Esophagus (tissue), 2 donors: ENCODE measurements at regions not wholly inside any gene's neighbourhood (a gene's known extent, or its start where the extent isn't known, plus 50 kb on each side); places are given as distances from the start of the nearest gene placed in this dataset.

Experiments used
- H3K27ac ChIP-seq, 2 donors: one replicate each; pipeline ENCODE4 v1.5.1; 2013; ENCODE audit warnings: low read depth in 2 of 2, mild to moderate bottlenecking in 2 of 2, inconsistent platforms in 1 of 2, low read length in 1 of 2, moderate library complexity in 1 of 2
- H3K27me3 ChIP-seq, 2 donors: one replicate each; pipeline ENCODE4 v1.6.1; 2013; ENCODE audit warnings: low read length in 2 of 2, control low read depth in 1 of 2, mild to moderate bottlenecking in 1 of 2; ENCODE audit not compliant: insufficient read depth in 2 of 2, control insufficient read depth in 1 of 2
- H3K36me3 ChIP-seq, 2 donors: one replicate each; pipeline ENCODE4 v1.6.1; 2013; ENCODE audit warnings: low read length in 1 of 2; ENCODE audit not compliant: control insufficient read depth in 2 of 2, insufficient read depth in 2 of 2
- H3K4me1 ChIP-seq, 2 donors: one replicate each; pipeline ENCODE4 v1.6.1; 2013; ENCODE audit warnings: low read length in 1 of 2; ENCODE audit not compliant: control insufficient read depth in 2 of 2, insufficient read depth in 2 of 2
- H3K4me3 ChIP-seq, 2 donors: one replicate each; pipeline ENCODE4 v1.5.1; 2013; ENCODE audit warnings: low read length in 2 of 2, mild to moderate bottlenecking in 2 of 2, low read depth in 1 of 2, moderate library complexity in 1 of 2
- H3K9me3 ChIP-seq, 2 donors: one replicate each; pipeline ENCODE4 v1.6.1; 2013; ENCODE audit warnings: mild to moderate bottlenecking in 2 of 2, low read depth in 1 of 2, low read length in 1 of 2, moderate library complexity in 1 of 2; ENCODE audit not compliant: control insufficient read depth in 2 of 2, insufficient read depth in 1 of 2
- WGBS, 2 donors: extraction: QIAGEN DNeasy Blood & Tissue Kit; methylation state at CpG; one replicate each; pipeline ENCODE4 v1.1.7; 2013; 5-methylcytosine and 5-hydroxymethylcytosine counted together
- donor health status: healthy with polysubstance abuse.
- donor health status: Bipolar disorder and iron deficiency.

DNA sequence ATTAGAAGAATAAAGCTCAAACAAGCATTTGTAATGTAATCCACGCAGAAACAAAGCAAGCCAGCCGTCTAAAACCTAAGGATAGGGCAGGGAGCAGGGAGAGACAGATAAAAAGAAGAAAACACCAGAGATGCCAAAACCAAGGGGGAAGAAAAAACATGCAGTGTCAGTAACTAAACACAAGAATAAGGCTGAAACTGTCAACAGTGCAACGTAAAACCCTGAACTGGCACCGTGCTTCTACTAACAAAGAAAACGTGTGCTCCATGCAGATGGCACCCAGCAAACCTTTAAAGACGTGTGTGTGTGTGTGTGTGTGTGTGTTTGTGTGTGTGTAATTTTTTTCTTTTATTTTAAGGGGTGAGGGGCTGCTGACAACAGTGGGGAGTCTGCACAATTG is 88.4 kb upstream of the TAB2 start:
- H3K27ac ChIP-seq = no peak overlapping the region
- 75 to 81% methylated on average over 6 of the region's 6 CpGs for WGBS, 2 donors
- no peaks in the 10 kb centered on the region for H3K36me3 ChIP-seq

DNA sequence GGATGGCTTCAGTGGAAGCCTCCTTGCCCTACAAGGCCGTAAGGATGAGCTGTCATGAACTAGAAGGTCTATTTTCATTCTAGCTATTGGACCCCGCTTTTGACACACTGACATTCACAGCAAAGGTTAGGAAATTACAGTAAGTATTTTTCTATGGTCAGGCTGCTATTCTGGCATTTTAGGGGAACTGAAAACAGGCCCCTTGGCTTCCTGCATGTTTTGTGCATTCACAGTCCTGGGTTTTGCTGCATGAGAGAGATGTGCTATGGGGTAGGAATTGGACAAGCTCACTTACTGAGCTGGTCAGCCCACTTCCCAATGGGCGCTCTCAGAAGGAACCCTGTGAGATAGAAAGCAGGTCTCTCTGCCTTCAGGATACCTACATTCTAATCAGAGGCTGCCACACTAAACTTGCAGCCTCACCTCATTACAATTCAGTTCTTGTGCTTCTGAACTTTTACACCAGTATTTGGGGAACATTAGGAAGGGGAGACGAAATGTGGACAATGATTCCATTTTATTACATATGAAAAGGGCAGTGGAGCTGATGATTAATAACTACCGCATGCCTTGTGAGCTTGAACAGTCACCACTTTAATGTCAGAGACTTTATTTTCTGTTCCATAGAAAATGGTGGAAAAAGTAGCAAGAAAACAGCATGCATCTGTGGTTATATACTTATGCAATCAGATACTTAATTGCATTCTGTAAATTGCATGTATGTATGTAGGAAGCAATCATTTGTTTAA is 86.6 kb upstream of the TAB2 start:
- no peak overlapping the region for H3K27ac ChIP-seq
- no peak overlapping the region for H3K4me3 ChIP-seq
- no peaks in the 10 kb centered on the region for H3K9me3 ChIP-seq
- WGBS, 2 donors = 86 to 90% methylated on average over 5 of the region's 5 CpGs
- H3K4me1 ChIP-seq = peaks cover 2 to 7% of the 10 kb centered on the region in 2 donors
- H3K27me3 ChIP-seq = no peaks in the 10 kb centered on the region
- H3K36me3 ChIP-seq = no peaks in the 10 kb centered on the region

More for the DNA sequence above, 88.4 kb upstream of the TAB2 start:
- H3K27me3 ChIP-seq = no peaks in the 10 kb centered on the region
- no peak overlapping the region for H3K4me3 ChIP-seq
- H3K4me1 ChIP-seq = peaks cover 0 to 4% of the 10 kb centered on the region in 2 donors
- no peaks in the 10 kb centered on the region for H3K9me3 ChIP-seq

DNA sequence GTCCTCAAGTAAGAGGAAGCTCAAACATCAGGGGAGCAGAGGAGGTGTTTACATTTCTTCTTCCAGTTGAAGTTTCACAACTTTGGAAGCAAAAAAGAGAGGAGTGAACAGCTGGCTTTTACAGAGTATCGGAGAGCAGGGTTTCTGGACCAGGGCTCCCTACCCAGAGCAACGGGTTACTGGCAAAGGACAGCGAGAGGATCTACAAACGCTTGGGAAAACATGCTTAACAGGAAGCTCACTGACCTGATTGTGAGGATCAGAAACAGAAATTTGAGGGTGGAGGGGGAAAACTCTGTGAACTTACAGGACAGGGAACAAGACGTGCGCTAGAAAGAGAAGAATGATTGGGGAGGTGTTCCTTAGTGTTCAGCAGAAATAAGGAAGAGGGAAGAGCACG is 85.7 kb upstream of the TAB2 start:
- Histone ChIP-seq H3K27ac (peak overlapping the region in 1 of 2 donors; percentile 1), H3K36me3 (no peaks in the 10 kb centered on the region), H3K4me3 (no peak overlapping the region), H3K27me3 (no peaks in the 10 kb centered on the region), H3K9me3 (no peaks in the 10 kb centered on the region), H3K4me1 (peaks cover 2 to 7% of the 10 kb centered on the region in 2 donors)
- WGBS, 2 donors = 67 to 75% methylated on average over 7 of the region's 7 CpGs

DNA sequence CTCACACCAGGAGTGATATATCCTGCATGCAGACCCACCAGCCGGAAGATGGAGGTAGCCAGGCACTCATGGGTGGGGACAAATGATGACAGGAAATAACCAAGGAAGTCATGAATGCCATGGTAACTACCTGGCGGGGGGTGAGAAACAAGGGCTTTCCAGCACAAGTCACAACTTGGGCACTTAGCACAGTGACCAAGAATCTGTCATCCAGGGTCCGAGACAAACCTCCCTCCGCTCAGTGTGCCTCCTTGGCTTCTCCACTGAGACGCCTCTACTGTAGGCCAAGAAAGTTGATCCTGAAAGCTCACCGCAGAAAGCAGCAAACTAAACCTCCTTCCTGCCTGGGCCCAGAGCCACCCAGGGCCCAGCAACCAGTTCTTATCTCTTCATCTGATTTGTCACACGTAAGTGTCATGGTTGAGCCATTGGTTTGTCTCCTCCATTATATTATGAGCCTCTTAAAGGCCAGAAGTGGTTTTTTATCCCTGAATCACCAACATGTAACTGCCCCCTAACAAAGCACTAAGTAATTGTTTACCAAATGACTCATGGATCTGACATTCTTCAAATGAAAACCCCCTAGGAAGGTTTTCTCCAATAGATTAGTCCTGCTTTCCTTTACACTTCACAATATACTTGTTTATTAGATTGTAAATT is 84.3 kb upstream of the TAB2 start:
- Histone ChIP-seq H3K4me1 (peaks cover 2 to 7% of the 10 kb centered on the region in 2 donors), H3K36me3 (no peaks in the 10 kb centered on the region), H3K4me3 (no peak overlapping the region), H3K27me3 (no peaks in the 10 kb centered on the region), H3K9me3 (no peaks in the 10 kb centered on the region), H3K27ac (no peak overlapping the region)
- 84 to 85% methylated on average over 7 of the region's 7 CpGs for WGBS, 2 donors

DNA sequence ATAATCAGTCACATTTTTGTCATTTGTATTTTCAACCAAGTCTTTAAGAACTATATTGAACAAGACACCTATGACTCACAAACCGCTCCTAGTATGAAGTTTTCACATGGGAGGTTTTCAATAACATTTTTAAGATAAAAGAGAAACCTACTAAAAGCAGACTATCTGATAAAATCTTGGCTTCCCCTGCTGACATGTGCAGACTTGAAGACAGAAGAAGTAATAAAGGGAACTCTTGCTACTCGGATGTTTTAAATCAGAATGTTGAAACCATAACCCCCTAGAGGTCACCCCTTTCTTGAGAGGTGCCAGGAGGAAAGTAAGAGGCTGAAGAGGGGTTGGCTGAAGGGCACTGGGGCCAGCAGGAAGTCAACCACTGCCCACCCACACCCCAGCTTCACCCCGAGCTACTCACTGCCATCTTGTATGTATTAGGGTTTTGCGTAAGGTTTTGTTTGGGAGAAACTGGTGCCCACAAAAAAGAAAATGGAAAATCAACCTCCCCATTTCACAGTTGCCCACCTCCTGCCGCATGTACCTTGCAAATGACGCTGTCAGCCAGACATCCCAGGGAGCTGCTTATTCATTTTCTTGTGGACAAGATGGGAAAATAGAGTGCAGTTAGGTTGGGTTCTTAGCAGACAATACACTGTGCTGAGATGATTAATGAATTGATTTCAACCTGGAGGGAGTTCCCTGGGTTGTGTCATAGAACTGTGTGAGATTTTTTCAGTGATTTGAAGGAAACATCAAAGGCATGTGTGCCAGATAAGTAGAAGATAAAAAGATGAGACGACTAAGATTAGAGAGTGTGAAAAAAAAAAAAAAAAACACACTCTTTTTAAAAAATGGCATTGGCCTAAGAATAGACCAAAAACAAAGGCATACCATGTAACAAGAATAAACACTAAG is 83.2 kb upstream of the TAB2 start:
- WGBS, 2 donors = 49 to 64% methylated on average over 7 of the region's 7 CpGs
- Histone ChIP-seq H3K9me3 (no peaks in the 10 kb centered on the region), H3K36me3 (no peaks in the 10 kb centered on the region), H3K4me1 (peaks cover 2 to 7% of the 10 kb centered on the region in 2 donors), H3K27ac (no peak overlapping the region), H3K27me3 (no peaks in the 10 kb centered on the region), H3K4me3 (no peak overlapping the region)

DNA sequence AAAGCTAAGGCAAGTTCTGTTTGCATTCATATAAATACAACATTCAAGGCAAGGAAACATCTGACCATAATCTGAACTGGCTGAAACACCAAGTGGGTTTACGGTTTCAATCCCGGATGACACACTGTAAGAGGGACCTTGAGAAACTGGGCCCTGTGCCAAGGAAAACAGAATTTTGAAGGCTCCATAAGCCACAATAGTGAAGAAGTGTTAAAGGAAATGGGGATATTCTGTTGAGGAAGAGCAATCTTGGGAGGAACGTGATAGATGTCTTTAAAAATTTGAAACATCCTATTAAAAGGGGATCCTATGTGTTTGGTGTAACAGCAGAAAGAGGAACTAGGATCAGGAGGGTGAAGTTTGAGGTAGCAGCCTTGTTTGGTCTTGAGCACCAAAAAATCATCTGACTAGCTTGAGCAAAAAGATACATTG is 82.4 kb upstream of the TAB2 start:
- peaks cover 2 to 7% of the 10 kb centered on the region in 2 donors for H3K4me1 ChIP-seq
- H3K9me3 ChIP-seq = peaks cover 0 to 1% of the 10 kb centered on the region in 2 donors
- H3K36me3 ChIP-seq = no peaks in the 10 kb centered on the region
- H3K27ac ChIP-seq = no peak overlapping the region
- no peak overlapping the region for H3K4me3 ChIP-seq
- H3K27me3 ChIP-seq = no peaks in the 10 kb centered on the region
- WGBS, 2 donors = 41 to 67% methylated on average over 3 of the region's 3 CpGs

DNA sequence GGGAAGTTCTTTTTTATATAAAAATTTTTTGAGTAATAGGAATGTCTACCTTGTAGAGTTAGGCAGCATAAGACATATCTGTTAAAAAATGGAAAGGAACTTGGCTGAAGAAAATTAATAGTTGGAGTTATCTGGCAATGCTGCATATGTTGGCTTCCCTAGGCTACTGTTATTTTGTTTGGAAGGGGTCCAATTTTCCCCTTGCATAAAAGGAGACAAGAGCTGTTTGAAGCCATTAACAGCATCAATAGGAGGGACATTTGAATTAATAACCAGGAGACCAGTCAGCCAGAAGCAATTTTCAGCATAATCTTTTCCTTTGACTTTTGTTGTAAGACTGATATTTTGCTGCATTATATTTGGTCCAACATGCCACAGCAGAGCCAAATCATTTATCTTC is 80.9 kb upstream of the TAB2 start:
- H3K4me1 ChIP-seq = peaks cover 2 to 7% of the 10 kb centered on the region in 2 donors
- no peak overlapping the region for H3K4me3 ChIP-seq
- peaks cover 0 to 3% of the 10 kb centered on the region in 2 donors for H3K9me3 ChIP-seq
- H3K36me3 ChIP-seq = no peaks in the 10 kb centered on the region
- H3K27ac ChIP-seq = no peak overlapping the region
- H3K27me3 ChIP-seq = no peaks in the 10 kb centered on the region

DNA sequence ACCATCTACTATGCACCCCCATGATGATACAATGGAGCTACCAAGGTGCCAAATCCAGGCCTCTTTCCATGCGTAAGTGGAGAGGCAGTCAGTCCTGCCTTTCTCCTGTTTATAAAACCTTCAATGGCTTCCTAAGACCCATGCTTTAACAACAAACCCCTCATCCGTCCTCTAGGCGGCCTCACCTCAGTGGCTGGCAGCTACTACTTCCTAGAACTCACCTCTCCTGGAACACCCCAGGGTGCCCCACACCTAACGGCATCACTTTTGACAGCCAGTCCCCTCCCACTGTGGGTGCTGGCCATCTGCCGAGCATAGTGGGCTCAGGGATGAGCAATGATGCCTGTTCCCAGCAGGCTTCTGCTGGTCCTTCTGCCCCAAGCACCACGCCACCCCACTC is 80.0 kb upstream of the TAB2 start:
- Histone ChIP-seq H3K27me3 (no peaks in the 10 kb centered on the region), H3K36me3 (no peaks in the 10 kb centered on the region), H3K4me3 (no peak overlapping the region), H3K9me3 (peaks cover 0 to 3% of the 10 kb centered on the region in 2 donors), H3K4me1 (peaks cover 2 to 7% of the 10 kb centered on the region in 2 donors), H3K27ac (no peak overlapping the region)
- 90 to 94% methylated on average over 6 of the region's 6 CpGs for WGBS, 2 donors

DNA sequence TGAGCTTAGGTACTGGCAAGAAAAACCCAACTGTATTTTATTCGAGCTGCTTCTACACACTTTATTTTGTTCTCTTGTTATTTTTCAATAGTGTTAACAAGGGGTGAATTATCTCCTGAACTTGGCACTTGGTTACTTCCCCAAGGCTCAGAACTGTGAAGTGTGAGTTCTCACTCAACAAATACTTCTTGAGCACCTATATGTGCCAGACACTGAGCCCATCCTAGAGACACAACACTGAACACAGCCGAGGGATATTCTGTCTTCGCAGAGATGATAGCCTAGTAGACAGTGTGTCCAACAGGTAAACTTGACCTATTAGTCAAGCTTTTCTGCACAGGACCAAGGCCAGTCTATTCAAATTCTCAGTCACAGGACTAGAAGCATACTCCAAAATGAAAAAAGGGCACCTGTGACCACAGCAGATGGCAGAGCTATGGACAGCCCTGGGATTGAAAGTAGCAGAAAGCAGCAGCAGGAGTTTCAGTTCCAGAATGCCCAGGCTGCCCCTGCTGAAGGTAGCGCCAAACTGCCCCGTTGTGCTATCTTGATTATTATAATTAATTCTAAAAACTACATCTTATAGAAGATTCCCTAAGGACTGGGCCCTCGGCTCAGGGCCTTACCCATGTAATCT is 77.8 kb upstream of the TAB2 start:
- Histone ChIP-seq H3K9me3 (peaks cover 0 to 3% of the 10 kb centered on the region in 2 donors), H3K27ac (no peak overlapping the region), H3K36me3 (no peaks in the 10 kb centered on the region), H3K4me3 (no peak overlapping the region), H3K4me1 (no peaks in the 10 kb centered on the region), H3K27me3 (no peaks in the 10 kb centered on the region)
- 95% methylated on average over 6 of the region's 6 CpGs for WGBS, 2 donors
